Breast epithelium (tissue), 4 donors: ENCODE measurements at regions not wholly inside any gene's neighbourhood (a gene's known extent, or its start where the extent isn't known, plus 50 kb on each side); places are given as distances from the start of the nearest gene placed in this dataset.

ENCODE experiments used
- DNase-seq, 2 donors: peaks; one replicate each; pipeline ENCODE4 v3.0.0-alpha.2; 2019; ENCODE audit warnings: low spot score in 2 of 2
- H3K27ac ChIP-seq, 2 donors: fragments of 200-600 bp; sonication (generic) in 1 of 2; one replicate each; pipeline ENCODE4 v1.5.1; 2016 to 2019; ENCODE audit warnings: mild to moderate bottlenecking in 1 of 2
- H3K27me3 ChIP-seq, 2 donors: fragments of 200-600 bp; sonication (generic) in 1 of 2; one replicate each; pipeline versions ENCODE4 v1.5.1 to v1.6.0; 2017 to 2019; ENCODE audit warnings: control low read depth in 1 of 2, mild to moderate bottlenecking in 1 of 2
- H3K36me3 ChIP-seq: fragments of 200-600 bp; one replicate; pipeline ENCODE4 v1.5.1; 2019
- H3K4me1 ChIP-seq, 2 donors: fragments of 200-600 bp; sonication (generic); one replicate each; pipeline ENCODE4 v1.5.1; 2016 to 2019; ENCODE audit warnings: control low read depth in 1 of 2
- H3K4me3 ChIP-seq, 3 donors: fragments of 200-600 bp; sonication (generic); 1 replicate in 2 of 3; 2 replicates in 1 of 3; pipeline ENCODE4 v1.5.1; 2016 to 2019; ENCODE audit warnings: mild to moderate bottlenecking in 3 of 3, moderate library complexity in 2 of 3
- H3K9me3 ChIP-seq, 2 donors: fragments of 200-600 bp; sonication (generic) in 1 of 2; one replicate each; pipeline ENCODE4 v1.5.1; 2016 to 2019; ENCODE audit warnings: control low read depth in 1 of 2
- CTCF ChIP-seq, 3 donors: fragments of 450-650 bp; IDR thresholded peaks; one replicate each; pipeline ENCODE4 v1.5.1; 2016 to 2017; ENCODE audit warnings: antibody characterized with exemption in 3 of 3, mild to moderate bottlenecking in 3 of 3, moderate library complexity in 3 of 3
- POLR2A ChIP-seq: fragments of 450-650 bp; IDR thresholded peaks from one replicate; pipeline ENCODE4 v1.6.1; 2016; ENCODE audit warnings: antibody characterized with exemption, mild to moderate bottlenecking, moderate library complexity
- POLR2AphosphoS5 ChIP-seq, 3 donors: sonication (generic); formaldehyde crosslinking; IDR thresholded peaks; one replicate each; pipeline ENCODE4 v1.6.1; 2017; ENCODE audit warnings: antibody characterized with exemption in 3 of 3
- intact Hi-C: fragments of 100-400 bp; cut with DNase I; formaldehyde crosslinking; loops from one replicate; pipeline ENCODE4 v1.15.1; 2023; ENCODE audit warnings: low total_unique reads

GRCh38 chr11:70761094-70761907 is 363.0 kb downstream of the CTTN start:
- Histone ChIP-seq H3K4me3 (no peak overlapping the region), H3K27ac (no peak overlapping the region), H3K4me1 (no peaks in the 10 kb centered on the region), H3K9me3 (peaks cover 0 to 14% of the 10 kb centered on the region in 2 donors), H3K27me3 (peaks cover 0 to 3% of the 10 kb centered on the region in 2 donors), H3K36me3 (no peaks in the 10 kb centered on the region)
- TF ChIP-seq POLR2AphosphoS5 (IDR thresholded peaks at IDR 0.05) (no peak), POLR2A (no peak), CTCF (IDR thresholded peaks at IDR 0.05) (no peak)
- DNase-seq, result no peak
- intact Hi-C loops, result no loop called here

GRCh38 chr11:70761908-70762337 is 363.6 kb downstream of the CTTN start:
- H3K4me3 ChIP-seq, result no peak overlapping the region
- DNase-seq, result no peak
- TF ChIP-seq CTCF (IDR thresholded peaks at IDR 0.05), result no peak
- TF ChIP-seq POLR2A, result no peak
- TF ChIP-seq POLR2AphosphoS5 (IDR thresholded peaks at IDR 0.05), result no peak
- peaks cover 0 to 3% of the 10 kb centered on the region in 2 donors for H3K27me3 ChIP-seq
- H3K9me3 ChIP-seq, result peaks cover 0 to 14% of the 10 kb centered on the region in 2 donors
- no peaks in the 10 kb centered on the region for H3K36me3 ChIP-seq
- intact Hi-C loops, result no loop called here
- no peak overlapping the region for H3K27ac ChIP-seq
- H3K4me1 ChIP-seq, result no peaks in the 10 kb centered on the region

- Histone ChIP-seq H3K27me3 (no peaks in the 10 kb centered on the region), H3K9me3 (peaks cover 0 to 14% of the 10 kb centered on the region in 2 donors), H3K4me1 (no peaks in the 10 kb centered on the region), H3K4me3 (no peak overlapping the region), H3K36me3 (no peaks in the 10 kb centered on the region), H3K27ac (no peak overlapping the region)
- intact Hi-C loops, result no loop called here
- DNase-seq, result no peak
- TF ChIP-seq POLR2AphosphoS5 (IDR thresholded peaks at IDR 0.05) (no peak), CTCF (IDR thresholded peaks at IDR 0.05) (no peak), POLR2A (no peak)
Measured at GRCh38 chr11:70762810-70763209, 364.5 kb downstream of the CTTN start.

- Histone ChIP-seq H3K36me3 (no peaks in the 10 kb centered on the region), H3K9me3 (peaks cover 0 to 14% of the 10 kb centered on the region in 2 donors), H3K4me3 (no peak overlapping the region), H3K4me1 (no peaks in the 10 kb centered on the region), H3K27me3 (no peaks in the 10 kb centered on the region), H3K27ac (no peak overlapping the region)
- intact Hi-C loops, result no loop called here
- TF ChIP-seq POLR2A (no peak), POLR2AphosphoS5 (IDR thresholded peaks at IDR 0.05) (no peak), CTCF (IDR thresholded peaks at IDR 0.05) (no peak)
- DNase-seq, result no peak
Measured at GRCh38 chr11:70763606-70764005, 365.3 kb downstream of the CTTN start.

GRCh38 chr11:70764356-70764905 is 366.1 kb downstream of the CTTN start:
- DNase-seq, result no peak
- Histone ChIP-seq H3K9me3 (peaks cover 0 to 14% of the 10 kb centered on the region in 2 donors), H3K36me3 (no peaks in the 10 kb centered on the region), H3K27me3 (no peaks in the 10 kb centered on the region), H3K4me3 (no peak overlapping the region), H3K27ac (no peak overlapping the region), H3K4me1 (no peaks in the 10 kb centered on the region)
- TF ChIP-seq POLR2AphosphoS5 (IDR thresholded peaks at IDR 0.05) (no peak), POLR2A (no peak), CTCF (IDR thresholded peaks at IDR 0.05) (no peak)
- intact Hi-C loops, result no loop called here
